Stimulated activated CD4-positive, alpha-beta T cell treated with anti-CD3 and anti-CD28 coated beads, Interleukin-15, amount 100 ng/mL, for 24 hours (primary cell): ENCODE measurements at regions not wholly inside any gene's neighbourhood (a gene's known extent, or its start where the extent isn't known, plus 50 kb on each side); places are given as distances from the start of the nearest gene placed in this dataset.
"Not testable (repeated sequence)": the region's sequence is repeated elsewhere in the genome, so short reads cannot be mapped to it uniquely, and the experiment has no call there.

Experiments used
- DNase-seq: peaks from one replicate; pipeline ENCODE4 v3.0.0-alpha.2; 2020

GRCh38 chr12:59404109-59404650 lies 191.6 kb upstream of the SLC16A7 start:
- DNase-seq = no peak

DNA sequence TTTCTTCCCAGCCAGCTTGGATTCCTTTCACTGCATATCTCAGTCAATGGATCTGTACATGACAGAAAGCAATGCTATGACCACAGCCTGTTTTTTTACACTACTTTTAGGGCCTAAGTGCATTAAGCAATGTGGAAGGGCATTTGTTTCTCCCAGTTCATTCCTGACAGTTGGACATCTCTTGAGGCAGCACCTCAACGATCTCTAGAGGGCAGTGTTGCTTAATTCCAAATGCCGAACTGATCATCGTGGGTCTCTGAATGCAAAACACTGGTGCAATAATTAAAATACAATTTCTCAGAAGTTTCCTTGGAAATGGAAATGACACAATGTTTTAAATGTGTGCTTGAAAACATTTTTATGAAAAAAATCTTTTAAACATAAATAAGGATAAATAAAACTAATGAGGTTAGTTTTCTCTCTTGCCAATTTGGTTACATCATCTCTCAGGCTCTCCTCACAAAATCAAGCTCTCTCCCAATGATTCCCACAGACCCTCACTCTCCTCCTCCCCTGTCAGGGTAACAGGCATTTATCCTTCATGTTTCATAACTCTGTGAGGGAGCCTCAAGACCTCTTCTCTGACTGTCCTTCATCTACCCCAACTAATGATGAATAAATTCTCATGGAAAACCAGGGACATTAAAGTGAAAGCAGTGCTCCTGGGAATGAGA lies 192.4 kb upstream of the SLC16A7 start:
- peak; percentile 24 for DNase-seq

DNA sequence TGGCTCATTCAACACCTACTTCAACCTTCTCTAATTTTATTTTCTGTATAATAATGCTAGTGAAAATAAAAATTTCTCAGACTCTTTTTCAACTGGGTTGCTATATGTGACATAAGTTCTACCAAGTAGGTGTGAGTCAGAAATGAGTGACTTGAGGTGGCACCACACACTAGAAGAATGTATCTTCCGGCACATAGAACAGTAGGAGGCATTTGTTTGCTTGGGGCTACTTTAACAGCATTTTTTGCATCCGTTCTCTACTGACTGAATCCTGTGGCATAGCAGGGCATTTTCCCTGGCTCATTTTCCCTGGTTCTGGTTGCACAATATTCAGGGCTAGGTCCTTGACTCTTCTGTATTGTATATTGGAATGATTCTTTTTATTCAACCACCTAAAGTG lies 194.0 kb upstream of the SLC16A7 start:
- no peak for DNase-seq

DNA sequence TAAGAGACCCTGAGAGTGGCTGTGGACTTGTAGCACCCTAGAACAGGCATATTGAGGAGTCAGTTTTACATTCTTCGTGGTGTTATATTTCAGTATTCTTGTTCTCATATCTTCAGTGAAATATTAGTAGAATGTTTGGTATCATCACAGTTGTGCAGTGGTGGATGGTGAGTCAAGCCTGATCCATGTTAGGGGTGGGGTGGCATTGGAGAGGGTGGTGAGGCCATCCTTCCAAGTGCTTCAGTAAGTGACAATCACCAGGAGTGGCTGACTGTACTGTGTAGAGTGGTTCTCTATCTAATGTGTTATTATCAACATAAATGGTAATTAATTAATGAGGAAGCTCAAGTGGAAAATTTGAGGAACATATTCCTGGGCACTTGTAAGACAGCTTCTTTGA lies 197.7 kb upstream of the SLC16A7 start:
- no peak for DNase-seq

DNA sequence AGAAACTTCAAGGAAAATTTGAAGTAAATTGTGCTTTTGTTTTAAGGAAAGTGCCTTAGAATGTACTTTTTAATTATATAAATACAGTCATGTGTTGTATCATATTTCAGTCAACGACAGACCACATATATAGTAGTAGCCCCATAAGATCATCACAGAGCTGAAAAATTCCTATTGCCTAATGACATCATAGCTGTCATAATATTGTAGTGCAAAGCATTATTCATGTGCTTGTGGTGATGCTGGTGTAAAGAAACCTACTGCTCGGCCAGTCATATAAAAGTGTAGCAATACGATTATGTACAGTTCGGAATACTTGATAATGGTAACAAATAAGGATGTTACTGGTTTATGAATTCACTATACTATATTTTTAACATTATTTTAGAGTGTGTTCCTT lies 198.9 kb upstream of the SLC16A7 start:
- no peak for DNase-seq

- no peak for DNase-seq
Observed at GRCh38 chr12:59396519-59396918, 199.3 kb upstream of the SLC16A7 start.

GRCh38 chr12:59395310-59395709 lies 200.5 kb upstream of the SLC16A7 start:
- not testable (repeated sequence) for DNase-seq

- DNase-seq = no peak
Observed at GRCh38 chr12:59393506-59393905, 202.3 kb upstream of the SLC16A7 start.

DNA sequence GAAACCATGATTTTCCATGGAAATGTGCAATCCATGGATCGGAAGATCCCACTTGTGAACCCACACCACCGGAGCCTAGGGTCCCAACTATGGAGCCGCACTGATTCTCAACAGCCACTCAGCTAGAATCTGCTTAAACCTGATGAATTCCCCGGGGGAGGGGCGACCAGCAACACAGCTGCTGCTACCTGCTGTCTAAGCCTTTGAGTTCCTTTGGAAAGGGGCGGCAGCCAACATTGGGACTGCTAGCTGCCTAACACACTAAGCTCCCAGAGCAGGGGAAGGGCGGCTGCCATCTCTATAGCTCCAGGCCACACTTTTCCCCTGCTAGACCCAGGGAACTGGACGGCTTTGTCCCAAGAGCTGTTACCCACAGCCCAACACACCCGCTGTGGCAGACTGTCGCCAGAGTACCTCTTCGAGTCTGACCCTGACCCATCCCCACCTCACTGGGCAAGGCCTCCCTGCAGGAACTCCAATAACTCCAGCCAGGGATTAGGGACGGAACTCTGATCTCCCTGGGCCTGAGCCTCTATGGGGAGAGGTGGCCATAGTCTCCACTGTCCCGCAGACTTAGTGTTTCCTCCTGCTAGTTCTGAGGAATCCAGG lies 205.8 kb upstream of the SLC16A7 start:
- no peak for DNase-seq

DNA sequence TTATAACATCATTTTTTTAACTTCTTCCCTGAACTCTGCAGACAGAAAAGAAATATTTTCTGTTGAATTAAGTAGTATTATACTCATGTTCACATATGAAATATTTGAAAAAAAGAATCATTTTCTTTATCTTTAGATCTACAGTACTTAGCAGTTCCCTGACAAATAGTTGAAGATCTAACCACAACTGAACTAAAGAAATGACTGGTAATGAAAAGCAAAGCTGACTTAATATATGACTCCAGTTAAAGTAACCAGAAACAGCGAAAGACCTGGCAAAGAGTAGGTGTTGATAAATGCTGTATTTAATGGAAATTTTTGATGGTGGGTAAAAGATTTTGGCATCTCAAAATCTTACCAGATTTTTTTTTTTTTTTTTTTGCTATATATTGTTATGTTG lies 207.1 kb upstream of the SLC16A7 start:
- DNase-seq = no peak

DNA sequence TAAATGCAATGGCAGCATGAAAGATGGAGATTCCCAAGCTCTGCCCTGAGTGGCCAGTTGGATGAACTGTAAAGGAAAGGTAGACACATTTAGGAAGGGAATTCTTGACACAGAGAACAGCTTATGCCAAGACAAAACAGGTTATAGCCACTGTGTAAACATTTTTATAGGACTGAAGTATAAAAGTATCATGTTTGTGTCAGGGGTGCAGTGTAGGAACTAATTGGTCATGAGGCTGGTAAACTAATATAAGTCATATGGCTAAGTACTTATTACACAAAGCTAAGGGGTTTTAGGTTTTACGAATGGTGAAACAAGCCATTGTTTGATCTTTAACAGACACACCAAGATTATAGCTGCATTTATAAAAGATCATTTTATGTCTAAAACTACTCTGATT lies 207.7 kb upstream of the SLC16A7 start:
- DNase-seq = no peak

- no peak for DNase-seq
Observed at GRCh38 chr12:59386236-59386635, 209.6 kb upstream of the SLC16A7 start.

- DNase-seq = no peak
Observed at GRCh38 chr12:59383079-59383822, 212.6 kb upstream of the SLC16A7 start.

DNA sequence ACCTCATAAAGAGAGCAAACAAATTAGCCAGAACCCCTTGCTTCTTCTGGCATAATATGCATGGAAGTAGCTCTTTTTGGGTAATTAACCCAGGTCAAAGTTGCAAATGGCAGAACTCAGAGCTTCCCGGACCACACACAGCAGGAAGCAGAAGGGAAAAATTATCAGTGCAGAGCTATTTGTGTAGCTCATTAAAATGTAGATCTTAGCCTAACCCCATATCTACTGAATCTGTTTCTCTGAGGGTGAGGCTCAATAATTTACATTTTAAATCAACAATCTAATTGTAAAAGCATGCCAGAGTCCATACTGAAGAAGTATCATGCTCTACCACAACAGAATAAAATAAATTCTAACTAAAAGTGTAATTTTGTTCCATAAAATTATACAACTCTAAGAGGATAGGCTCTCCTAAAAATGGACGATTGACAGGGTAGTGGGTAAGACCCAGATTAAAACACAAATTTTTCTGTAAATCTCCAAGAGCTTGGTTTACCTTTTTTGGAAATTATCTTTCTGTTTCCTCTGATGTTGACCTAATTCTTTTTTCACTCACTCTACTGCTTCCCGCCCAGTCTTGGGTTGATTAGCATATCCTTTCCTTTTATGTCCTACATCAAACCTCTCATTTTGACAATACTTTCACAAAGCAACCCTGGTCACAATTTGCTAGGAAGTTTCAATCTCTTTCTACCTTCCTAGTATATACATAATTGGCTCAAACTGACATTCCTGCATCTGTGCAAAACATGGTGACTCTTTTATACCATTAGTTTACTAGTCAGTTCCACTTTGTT lies 213.3 kb upstream of the SLC16A7 start:
- no peak for DNase-seq

DNA sequence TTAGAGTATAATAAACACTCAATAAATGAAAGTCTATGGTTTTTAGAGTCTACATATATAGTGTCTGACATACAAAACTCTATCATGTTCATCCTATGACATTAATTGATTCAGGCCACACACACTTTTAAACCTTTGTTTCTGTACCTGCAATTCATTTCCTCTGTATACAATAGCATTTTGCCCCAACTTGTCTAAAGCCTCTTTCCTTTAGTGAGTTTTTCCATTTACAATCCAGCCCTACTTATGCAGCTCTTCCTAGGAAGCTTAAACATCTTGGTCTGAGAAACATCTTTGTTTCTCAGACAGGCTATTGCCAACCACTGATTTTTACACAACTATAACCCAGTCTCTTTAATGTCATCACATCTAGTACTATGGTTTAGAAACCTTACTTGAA lies 214.7 kb upstream of the SLC16A7 start:
- DNase-seq = no peak

DNA sequence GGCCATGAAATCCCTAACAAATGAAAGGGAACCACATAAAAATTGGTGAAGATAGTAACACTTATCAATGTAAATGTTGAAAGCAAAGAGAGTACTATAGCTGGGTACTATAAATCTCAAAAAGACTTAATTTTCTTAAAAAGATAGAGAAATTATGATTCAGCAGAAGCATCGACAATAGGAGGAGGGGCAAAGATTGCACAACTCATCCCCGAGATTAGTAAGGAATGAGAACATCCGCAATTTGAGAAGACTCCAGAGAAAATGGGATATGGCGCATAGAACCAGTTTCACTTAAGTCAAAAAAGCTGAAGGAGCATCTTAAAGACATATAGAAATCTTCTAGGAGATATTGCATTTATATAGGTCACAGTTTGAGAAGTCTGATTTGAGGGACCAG lies 220.2 kb upstream of the SLC16A7 start:
- DNase-seq = no peak

DNA sequence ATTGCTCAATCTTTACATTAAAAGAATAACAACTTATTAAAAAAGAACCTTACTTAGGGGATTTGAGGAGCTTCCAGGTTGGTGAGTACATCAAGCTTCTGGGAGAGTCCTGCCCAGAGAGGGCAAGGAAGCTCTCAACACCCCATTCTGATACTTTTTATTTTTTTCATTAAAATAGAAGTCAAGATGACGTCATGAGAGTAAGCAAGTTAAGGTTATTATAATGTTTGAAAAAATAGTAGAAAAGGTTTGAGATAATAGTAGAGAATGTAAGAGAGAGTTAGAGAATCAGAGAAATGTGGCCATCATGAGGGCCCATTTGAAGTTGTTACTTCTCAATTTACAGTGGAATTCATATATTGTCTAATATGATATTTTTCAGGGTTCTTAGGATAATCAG lies 221.0 kb upstream of the SLC16A7 start:
- no peak for DNase-seq

GRCh38 chr12:59372956-59373355 lies 222.9 kb upstream of the SLC16A7 start:
- no peak for DNase-seq

GRCh38 chr12:59370933-59371332 lies 224.9 kb upstream of the SLC16A7 start:
- DNase-seq = no peak

GRCh38 chr12:59365133-59365532 lies 230.7 kb upstream of the SLC16A7 start:
- no peak for DNase-seq

GRCh38 chr12:59357811-59358210 lies 238.0 kb upstream of the SLC16A7 start:
- no peak for DNase-seq

DNA sequence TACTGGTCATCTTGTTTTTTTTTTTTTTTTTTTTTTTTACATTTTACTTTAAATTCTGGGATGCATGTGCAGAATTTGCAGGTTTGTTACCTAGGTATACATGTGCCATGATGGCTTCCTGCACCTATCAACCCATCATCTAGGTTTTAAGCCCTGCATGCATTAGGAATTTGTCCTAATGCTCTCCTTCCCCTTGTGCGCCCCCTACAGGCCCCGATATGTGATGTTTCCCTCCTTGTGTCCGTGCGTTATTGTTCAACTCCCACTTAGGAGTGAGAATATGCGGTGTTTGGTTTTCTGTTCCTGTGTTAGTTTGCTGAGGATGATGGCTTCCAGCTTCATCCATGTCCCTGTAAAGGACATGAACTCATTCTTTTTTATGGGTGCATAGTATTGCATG lies 249.6 kb upstream of the SLC16A7 start:
- peak; percentile 6 for DNase-seq

GRCh38 chr12:59345406-59345805 lies 250.4 kb upstream of the SLC16A7 start:
- DNase-seq = no peak
